GM10248 (cell line): ENCODE measurements at regions not wholly inside any gene's neighbourhood (a gene's known extent, or its start where the extent isn't known, plus 50 kb on each side); places are given as distances from the start of the nearest gene placed in this dataset.

ENCODE experiments used
- CTCF ChIA-PET: fragments of 300-600 bp; sonication (Branson Sonifier 250); formaldehyde crosslinking; extraction: SDS; loops from one replicate; lab custom pipeline; 2021; ENCODE audit warnings: antibody characterized with exemption; lab: Yijun Ruan, JAX
- POLR2A ChIA-PET: fragments of 350-650 bp; sonication (Branson Sonifier 250); formaldehyde crosslinking; extraction: SDS; loops from one replicate; lab custom pipeline; 2020; ENCODE audit warnings: antibody characterized with exemption; lab: Yijun Ruan, JAX
- DNase-seq: peaks from one replicate; pipeline ENCODE4 v3.0.0; 2012; ENCODE audit errors: extremely low spot score
- TF ChIP-seq, protein P1 (sequence below): IDR thresholded peaks from 2 replicates; pipeline ENCODE4 v1.5.1; 2012; ENCODE audit warnings: mild to moderate bottlenecking, low read depth; ENCODE audit errors: extremely low read depth, missing control alignments, control extremely low read depth

GRCh38 chr3:177523067-177523675 is 325.9 kb upstream of the TBL1XR1 start:
- TF ChIP-seq, protein P1, sequence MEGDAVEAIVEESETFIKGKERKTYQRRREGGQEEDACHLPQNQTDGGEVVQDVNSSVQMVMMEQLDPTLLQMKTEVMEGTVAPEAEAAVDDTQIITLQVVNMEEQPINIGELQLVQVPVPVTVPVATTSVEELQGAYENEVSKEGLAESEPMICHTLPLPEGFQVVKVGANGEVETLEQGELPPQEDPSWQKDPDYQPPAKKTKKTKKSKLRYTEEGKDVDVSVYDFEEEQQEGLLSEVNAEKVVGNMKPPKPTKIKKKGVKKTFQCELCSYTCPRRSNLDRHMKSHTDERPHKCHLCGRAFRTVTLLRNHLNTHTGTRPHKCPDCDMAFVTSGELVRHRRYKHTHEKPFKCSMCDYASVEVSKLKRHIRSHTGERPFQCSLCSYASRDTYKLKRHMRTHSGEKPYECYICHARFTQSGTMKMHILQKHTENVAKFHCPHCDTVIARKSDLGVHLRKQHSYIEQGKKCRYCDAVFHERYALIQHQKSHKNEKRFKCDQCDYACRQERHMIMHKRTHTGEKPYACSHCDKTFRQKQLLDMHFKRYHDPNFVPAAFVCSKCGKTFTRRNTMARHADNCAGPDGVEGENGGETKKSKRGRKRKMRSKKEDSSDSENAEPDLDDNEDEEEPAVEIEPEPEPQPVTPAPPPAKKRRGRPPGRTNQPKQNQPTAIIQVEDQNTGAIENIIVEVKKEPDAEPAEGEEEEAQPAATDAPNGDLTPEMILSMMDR = no peak
- ChIA-PET CTCF (interaction anchor here (1.2 to 1.8 kb wide), 4 partner anchors 8 to 18 kb away, joined by 3 to 6 read pairs (median 4); no protein-coding TSS in a partner anchor), POLR2A (no interaction called here)
- DNase-seq = no peak

DNA sequence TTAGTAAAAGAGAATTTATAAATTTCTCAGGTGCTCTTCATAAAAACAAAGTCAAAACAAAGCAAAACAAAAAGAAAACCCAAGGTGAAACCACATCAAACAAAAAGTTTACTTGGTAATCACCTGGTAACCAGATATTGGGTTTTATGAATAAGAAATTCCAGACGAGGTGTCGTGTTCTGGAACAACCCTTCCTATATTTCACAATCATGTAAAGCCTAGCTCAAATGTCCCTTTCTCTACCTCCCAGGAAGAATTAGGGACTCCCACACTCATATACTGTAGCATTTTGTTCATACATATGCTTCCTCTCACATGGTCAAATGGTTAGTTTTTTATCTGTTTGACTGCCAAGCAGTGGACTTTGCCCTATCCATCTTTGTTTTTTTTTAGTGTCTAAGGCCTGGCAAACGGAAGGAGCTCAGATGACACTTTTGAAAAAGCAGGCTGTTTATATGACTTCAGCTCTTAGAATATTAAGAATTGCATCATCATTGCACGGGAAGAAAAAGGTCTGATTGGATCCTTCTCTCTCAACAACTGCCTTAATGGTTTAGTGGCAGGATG is 326.7 kb upstream of the TBL1XR1 start:
- TF ChIP-seq, protein P1 = no peak
- no peak for DNase-seq
- ChIA-PET CTCF (interaction anchor here (1.2 to 1.8 kb wide), 3 partner anchors 8 to 11 kb away, joined by 3 to 6 read pairs (median 4); no protein-coding TSS in a partner anchor), POLR2A (no interaction called here)

DNA sequence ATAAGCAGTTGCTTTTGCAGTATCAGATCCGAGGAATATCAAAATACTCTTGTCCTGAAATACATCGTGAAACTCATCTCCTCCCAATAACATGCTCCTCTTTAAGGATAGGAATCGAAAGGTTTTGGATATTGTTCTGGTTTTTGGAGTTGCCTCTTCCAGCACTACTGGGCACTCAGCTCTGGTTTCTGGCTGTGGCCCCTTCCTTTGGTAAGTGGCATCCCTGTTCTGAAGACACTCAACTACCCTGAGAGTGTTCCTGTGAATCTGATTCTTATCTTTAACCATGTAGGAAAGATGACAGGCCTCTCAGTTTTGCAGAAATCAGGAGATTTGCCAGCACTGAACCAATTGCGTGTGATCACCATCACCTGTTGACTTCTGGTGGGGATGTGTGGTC is 327.5 kb upstream of the TBL1XR1 start:
- TF ChIP-seq, protein P1 = no peak
- ChIA-PET POLR2A (no interaction called here), CTCF (interaction anchor here (1.6 to 1.8 kb wide), 2 partner anchors 8 to 9 kb away, joined by 4 to 6 read pairs; no protein-coding TSS in a partner anchor)
- DNase-seq = no peak

DNA sequence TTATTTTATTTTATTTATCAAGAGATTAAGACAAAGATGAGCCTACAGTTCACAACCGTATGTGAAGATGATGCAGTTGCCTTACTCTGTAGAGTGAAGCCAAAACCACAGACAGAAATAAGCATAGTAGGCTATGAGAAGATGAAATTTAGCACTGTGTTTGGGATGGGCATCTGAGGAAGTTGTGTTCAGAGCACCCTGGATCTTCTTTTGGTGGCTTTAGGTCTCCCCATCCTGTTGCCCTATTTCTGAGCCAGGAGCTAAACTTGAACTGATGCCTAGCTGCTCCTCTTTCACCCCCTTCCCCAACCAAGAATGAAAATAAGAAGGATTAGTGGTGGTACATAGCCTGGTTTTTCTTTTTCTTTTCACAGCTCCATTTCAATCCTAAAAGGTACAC is 328.1 kb upstream of the TBL1XR1 start:
- no peak for DNase-seq
- TF ChIP-seq, protein P1 = no peak
- POLR2A ChIA-PET = no interaction called here
- CTCF ChIA-PET = no interaction called here

GRCh38 chr3:177525987-177526712 is 328.9 kb upstream of the TBL1XR1 start:
- no peak for DNase-seq
- POLR2A ChIA-PET = no interaction called here
- CTCF ChIA-PET = no interaction called here
- TF ChIP-seq, protein P1 = no peak

DNA sequence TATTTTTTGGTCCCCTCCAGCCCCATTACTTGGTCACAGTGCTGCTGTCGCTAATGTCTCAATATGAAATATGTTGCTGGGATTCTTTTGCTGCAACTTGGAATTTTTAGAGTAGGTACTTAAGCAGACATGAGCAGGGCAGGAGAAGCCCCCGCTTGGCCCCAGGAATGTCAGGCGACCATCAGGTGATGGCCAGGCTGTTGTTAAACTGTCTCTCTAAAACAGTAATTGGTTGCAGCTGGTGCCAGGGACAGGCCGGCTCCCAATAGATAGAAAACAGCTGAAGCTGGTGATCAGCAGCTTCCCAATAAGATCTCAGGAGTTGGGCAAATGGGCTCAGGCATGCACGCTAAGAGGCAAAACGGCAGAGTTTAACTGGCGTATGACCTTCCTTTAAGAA is 329.9 kb upstream of the TBL1XR1 start:
- no peak for DNase-seq
- TF ChIP-seq, protein P1 = no peak
- POLR2A ChIA-PET = no interaction called here
- CTCF ChIA-PET = no interaction called here
